Daoy (cell line): ENCODE measurements at regions not wholly inside any gene's neighbourhood (a gene's known extent, or its start where the extent isn't known, plus 50 kb on each side); places are given as distances from the start of the nearest gene placed in this dataset.
A peak's percentile ranks its signal among the peaks of the same experiment; 100 is the strongest.

Experiments used
- DNase-seq: peaks from one replicate; pipeline ENCODE4 v3.0.0-alpha.2; 2015; ENCODE audit warnings: low read depth

DNA sequence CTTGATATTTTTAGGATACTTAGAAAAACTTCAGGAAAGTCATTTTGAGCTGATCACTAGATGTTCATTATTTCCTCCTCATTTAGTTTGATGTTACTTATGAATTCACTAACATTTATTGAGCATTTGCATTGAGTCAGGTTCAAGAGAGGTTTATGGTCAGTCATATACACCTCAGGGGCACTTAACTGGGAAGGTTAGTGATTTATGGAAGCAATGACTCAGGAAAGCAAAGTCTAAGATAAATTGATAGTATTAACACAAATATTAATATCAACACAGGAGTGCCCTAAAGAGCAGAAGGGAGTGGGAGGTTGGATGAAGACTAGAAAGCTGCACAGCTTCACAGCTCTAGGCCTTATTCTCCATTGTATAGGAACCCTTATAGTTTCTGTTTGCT is 177.0 kb upstream of the TNFAIP3 start:
- DNase-seq: no peak

DNA sequence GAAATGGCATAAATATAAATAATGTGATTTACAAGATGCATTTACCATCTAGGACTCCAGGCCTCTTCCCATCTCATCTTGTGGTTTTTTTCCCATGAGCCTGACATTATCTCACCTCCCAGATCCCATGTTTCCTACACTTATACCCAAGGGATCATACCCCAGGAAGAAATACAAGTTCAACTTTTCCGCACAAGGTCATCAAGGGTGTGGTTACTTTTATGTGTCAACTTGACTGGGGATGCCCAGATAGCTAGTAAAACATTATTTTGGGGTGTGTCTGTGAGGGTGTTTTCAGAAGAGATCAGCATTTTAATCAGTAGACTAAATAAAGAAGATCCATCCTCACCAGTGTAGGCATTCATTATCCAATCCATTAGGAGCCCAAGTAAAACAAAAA is 176.3 kb upstream of the TNFAIP3 start:
- no peak for DNase-seq

DNA sequence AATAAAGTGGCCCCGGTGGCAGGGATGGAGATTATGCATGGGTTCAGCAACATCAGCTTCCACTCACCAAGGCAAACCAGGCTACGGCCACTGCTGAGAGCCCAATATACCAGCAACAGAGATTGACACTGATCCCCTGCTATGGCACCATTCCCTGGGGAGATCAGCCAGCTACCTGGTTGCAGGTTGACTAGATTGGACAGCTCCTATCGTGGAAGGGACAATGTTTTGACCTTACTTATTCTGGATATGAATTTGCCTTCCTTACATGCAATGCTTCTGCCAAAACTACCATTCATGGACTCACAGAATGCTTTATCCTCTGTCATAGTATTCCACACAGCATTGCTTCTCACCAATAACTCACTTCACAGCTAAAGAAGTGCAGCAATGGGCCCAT is 174.8 kb upstream of the TNFAIP3 start:
- no peak for DNase-seq

DNA sequence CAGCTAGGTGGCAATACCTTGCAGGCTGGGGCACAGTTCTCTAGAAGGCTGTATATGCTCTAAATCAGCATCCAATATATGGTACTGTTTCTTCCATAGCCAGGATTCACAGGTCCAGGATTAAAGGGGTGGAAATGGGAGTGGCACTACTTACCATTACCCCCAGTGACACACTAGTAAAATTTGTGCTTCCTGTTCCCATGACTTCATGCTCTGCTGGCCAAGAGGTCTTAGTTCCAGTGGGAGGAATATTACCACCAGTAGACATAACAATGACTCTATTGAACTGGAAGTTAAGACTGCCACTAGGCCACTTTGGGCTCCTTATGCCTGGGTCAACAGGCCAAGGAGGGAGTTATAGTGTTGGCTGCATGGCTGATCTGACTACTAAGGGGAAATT is 174.3 kb upstream of the TNFAIP3 start:
- peak; percentile 89 for DNase-seq

DNA sequence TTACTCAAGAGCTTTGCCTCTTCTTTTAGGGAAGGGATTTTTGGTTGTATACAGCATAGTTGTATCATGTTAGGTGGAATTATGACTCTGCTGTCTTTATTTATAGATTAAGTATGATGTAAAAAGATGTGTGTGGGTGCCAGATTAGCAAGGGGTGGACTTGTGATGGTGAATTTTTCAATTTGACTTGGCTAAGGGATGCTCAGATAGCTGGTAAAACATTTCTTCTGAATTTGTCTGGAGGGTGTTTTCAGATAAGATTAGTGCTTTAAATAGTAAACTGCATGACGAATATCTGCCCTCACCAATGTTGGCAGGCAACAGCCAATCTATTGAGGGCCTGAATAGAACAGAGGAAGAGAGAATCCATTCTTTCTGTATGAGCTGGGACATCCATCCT is 173.3 kb upstream of the TNFAIP3 start:
- peak; percentile 45 for DNase-seq

DNA sequence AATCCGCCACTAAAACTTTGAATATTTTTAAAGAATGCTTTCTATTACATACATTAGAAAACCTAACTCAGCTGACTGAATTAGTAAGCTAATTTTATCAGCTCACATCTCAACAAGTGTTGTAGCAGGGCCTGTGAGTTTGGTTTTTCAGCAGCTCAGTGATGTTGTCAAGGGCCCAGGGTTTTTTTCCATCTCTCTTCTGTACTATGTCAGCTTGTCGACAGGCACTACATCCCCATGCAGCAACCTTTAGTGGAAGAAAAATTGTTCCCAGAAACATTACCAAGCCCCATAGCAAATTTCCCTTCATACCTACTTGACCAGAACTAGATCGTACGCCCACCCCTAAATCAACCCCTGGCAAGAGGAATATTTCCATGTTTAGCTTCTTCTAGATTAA is 170.3 kb upstream of the TNFAIP3 start:
- DNase-seq: no peak

DNA sequence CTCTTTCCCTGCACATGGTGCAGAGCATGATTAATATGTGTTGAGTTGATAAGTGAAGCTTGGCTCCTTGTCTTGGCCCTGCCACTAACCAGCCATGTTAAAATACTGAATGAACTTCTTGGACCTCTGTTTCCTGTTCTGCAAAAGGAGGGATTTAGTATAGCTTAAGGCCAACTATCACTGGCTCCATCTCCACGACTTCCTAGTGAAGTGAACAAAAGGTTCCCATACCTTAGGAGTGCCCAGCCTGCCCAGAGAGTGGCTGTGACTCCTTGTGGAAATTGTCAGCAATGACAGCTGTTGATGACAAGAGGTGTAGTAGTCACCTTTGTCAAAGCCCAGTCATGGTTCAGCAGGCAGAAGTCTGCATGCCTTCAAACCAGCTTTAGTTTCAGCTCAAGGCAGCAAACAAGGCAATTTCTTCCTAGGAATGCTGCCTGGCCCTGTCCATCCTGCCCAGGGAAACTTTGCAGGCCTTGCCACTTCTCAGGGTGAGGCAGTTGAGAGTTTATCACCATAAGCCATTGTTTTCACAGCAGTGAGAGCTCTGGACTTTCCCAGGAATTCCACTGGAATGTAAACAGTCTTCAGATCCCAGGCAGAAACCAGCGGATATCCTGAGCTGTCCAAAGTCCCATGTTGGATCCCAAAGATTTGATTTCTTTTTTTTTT is 169.7 kb upstream of the TNFAIP3 start:
- DNase-seq: peak; percentile 88

DNA sequence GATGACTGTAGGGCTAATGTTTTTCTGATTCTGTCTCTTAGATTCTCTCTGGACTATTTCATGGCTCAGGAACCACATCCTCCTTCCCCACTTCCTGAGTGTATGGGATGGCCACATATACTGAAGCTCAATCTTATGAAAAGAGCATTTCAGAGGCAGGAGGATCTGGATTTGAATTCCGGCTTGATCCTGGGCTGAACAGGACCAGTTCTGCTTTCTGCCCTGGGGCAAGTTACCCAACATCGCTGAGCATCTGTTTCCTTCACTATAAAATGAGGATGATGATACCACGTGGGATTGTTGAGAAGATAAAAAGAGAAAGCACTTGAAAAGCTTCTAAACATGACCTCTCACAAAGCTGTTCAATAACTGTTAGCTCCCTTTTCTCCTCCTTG is 168.4 kb upstream of the TNFAIP3 start:
- DNase-seq: peak; percentile 44

DNA sequence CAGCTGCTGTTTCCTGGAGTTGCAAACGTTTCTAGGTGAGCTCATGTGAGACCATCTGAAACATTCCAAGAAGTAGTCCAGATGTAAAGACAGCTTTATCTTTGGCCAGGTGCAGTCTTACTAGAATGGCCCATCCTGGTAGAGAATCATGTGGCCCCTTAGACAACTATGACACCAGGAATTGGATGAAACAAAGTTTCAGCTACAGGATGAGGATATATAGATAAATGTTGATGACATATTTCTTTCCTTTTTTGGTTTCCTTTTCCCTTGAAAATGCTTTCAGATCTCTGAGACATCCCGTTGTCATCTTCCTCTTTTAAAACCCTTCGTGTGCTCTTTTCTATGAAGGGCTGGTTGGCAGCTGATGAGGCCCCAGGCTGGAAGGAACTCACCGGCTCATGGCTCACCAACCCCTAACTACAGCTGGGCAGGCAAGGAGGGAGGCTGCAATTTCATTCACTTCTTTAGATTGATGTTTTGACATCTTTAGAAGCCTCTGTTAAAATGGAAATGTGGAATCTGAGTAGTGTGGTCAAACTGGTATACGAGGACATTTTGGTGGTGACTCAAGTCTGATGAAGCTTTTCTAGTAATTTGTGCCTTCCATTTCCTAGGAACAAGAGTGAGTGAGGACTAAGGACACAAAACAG is 167.9 kb upstream of the TNFAIP3 start:
- peak; percentile 55 for DNase-seq

DNA sequence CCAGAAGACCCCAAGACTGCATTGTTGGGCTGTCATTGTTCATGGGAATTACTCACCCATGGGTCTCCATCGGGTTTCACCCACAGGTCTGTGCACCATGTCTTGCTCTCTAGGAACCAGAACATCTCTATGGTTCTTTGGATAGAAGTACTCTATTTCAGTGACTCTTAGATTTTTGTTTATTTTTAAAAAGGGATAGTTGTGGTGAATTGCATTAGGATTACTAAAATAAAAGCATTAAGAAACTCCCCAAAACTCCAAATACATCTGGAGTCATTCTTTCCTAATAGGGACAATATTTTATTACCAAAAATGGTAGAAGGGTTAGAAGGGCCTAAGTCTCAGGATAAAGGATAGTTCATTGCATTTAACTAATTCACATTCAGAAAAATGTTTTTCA is 166.9 kb upstream of the TNFAIP3 start:
- DNase-seq: no peak

DNA sequence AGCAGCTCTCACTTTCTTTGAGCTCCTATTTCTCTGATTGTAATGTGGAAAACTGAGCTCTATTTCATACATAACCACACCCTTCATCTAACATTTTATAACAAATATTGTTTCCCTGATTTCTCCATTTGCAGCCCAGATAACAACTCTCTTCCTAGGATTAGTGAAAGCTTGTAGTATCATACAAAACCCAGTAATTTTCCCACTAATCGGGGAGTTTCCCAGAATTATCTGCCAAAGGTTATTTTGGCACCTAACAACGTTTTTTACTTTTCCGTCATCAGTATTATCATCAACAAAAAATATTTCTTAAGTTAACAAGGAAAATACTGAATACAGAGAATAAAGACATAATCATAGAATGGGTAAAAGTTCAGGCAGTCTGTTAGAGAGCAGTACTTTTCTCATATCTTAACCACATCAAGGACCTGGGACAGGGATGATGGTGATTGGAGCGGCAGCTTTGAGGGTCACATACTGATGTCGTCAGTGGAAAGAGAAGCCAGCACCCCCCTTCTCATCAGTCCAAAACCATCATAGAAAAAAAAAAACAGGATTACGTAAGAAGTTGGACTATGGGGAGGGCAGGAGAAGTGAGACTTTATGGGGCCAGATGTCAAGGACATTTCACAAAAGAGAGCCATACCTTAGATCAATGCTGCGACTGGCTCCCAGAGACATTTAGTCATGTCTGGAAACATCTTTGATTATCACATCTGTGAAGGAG is 166.1 kb upstream of the TNFAIP3 start:
- no peak for DNase-seq

DNA sequence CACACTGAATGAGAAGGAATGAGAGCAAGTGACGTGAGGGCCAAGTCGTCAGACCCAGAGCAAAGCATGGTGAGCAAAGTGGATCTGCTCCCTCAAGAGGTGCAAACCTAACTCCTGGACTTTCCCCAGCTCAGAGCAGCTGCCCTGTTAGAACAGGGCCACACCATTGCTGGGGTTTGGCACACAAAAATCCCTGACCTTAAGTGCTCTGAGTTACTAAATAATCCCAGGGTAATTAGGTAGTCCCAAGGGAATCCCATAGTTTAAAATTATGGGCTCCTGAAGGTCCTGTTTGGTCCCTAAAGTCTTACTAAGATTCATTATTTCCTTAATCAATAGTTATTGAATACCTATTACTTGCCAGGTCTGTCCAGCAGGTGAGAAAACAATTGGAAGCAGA is 165.1 kb upstream of the TNFAIP3 start:
- DNase-seq: no peak

DNA sequence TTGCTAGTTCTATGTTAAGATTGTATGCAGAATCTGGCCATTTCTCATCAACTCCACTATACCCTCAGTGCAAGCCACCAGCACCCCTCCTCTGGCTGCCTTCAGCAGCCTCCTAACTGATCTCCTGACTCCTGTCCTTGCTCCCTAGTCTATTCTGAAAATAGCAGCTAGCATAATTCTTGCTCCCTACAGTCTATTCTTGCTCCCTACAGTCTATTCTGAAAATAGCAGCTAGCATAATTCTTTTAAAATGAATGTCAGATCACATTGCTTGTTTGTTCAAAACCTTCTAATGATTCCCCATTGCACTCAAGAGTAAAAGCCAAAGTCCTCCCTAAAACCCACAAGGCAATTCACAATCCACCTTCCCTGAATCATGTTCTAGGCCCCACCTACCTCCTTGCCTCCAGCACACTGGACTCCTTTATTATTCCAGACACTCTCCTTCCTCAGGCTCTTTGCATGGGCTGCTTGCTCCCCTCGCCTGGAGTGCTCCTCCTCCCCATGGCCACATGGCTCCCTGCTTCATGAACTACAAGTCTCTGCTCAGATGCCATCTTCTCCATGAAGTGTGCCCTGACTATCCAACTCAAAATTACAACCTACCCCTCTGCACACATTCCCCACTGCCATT is 164.2 kb upstream of the TNFAIP3 start:
- peak; percentile 30 for DNase-seq

DNA sequence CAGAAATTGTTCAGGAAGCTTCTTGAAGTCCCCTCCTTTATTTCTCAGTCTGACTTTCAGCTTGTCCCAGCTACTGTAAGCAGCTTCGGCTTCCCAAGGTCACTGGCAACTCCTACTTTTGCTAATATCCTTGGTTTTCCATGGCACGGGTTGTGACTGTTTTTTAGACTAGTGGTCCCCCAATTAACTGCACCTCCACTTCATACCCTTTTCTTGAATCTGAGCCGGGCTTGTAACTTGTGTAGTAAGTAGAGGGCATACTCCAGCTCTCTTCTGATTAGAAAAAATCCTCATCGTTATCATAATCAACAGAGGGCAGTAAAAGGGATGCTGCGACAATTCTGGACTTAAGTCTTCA is 162.3 kb upstream of the TNFAIP3 start:
- no peak for DNase-seq

DNA sequence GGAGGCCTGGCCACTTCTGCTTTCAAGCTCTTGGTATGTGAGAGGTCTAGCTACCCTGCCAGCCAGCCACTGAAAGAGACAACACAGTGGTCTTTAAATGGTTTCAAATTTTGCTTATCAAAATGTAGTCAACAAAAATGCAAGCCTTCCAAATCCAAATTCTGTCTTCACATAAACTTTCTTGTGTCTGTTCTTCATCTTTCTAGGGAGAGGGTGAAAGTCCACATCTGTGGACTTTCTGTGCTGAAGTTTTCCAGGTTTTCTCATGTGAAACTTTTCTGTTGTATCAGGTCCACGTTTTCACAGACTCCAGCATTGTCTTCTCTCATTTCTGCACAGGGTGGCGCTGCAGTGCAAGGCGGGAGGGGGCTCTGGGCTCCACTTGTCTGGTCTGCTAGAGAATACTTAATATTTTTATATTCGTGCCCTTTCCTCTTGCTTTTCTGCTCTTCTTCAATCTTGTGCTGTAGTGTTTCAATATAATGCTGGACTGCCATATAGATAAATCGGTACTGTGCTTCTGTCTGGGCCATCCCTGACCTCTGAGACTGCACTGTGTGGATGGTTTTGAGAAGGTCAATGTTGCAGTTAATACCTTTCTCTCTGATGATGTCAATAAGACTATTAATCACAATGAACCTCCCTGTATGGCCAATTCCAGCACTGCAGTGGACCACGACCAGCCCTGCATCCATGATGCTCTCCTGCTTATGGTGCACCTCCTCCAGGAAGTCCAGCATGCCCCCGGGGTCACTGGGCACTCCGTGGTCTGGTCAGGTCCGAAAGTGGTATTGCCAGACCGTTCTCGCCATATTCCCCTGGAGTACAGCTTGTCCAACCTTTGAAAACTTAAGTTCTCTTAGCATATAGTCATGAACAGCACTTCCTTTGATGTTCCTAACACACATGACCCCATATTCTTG is 161.6 kb upstream of the TNFAIP3 start:
- DNase-seq: peak; percentile 74

DNA sequence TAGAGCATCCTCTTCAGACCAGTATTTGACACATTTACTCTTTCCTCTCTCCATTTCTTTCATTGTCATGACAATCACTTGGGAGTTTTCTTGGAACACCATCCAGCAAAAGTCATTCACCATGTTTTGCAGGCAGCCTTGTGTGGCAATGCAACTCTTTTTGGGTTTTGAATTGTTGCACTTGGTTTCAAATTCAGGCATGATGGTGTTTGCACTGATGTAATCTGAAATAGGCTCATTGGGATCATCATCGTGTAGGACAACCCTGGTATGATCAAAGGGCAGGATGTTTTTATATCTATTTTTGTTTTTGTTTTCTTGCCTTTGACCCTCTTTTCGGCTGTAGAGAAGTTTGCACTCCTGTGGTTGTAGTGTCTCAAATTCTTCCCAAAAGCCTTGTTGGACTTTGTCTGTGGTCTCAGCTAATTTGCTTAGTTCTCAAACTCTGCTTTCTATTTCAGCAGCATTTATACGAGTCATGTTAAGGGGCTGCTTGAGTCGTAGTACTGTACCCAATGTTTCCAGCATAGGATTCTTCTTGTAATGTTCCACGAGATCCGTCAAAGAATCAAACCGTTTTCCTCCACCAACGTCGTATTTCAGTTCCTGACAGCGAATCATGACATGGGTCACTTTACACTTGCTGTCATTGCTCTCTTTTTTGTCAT is 160.8 kb upstream of the TNFAIP3 start:
- DNase-seq: no peak

DNA sequence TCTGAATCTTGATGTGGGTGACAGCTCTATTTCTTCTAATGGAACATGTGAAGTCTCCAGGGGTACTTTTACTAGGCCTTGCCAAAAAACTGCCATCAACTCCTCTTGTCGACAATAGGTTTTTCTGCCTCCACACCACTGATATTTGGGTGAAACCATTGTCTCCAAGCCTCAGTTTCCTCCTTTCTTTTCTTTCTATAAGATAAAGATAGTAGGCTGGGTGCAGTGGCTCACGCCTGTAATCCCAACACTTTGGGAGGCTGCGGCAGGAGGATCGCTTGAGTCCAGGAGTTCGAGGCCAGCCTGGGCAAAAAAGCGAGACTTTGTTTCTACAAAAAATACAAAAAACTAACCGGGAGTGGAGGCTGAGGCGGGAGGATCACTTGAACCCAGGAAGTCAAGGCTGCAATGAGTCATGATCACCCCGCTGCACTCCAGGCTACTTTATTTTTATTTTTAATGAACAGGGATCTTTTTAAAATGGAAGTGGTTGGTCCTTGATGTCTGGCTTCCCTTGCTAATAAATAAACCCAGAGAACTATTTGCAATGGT is 159.9 kb upstream of the TNFAIP3 start:
- DNase-seq: no peak

DNA sequence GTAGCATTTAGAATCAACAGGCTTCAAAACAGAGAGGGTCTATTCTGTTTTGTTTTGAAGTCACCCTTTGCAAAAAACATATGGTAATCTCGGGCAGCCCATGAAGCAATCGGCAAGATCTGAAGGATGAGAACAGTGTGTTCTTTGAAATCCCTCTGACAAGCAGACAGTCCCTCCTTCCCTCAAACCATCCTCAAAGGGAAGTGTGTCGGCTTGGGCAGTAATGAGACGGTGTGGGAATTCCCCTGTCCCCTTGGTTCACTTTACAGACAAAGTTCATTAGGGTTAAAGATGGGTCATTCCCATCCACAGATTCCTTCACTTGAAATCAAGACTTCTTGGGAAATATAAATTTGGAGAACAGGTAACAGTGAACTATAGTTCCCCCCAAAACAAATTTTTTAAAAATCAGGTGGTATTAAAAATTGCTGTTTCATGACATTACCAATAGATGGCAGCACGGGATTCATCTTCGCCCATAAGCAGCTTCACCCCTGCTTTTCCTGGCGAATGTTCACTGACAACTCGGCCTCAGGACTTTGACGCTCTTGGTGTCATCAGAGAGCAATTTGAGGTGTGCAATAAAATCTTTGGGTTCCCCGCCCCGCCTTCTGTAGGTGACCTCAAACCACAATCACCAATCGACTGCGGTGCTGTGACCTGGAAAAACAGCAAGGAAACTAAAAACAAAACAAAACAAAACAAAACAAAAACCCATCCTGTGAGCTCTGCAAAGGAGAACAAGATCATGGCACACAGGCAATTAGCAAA is 159.3 kb upstream of the TNFAIP3 start:
- peak; percentile 78 for DNase-seq

DNA sequence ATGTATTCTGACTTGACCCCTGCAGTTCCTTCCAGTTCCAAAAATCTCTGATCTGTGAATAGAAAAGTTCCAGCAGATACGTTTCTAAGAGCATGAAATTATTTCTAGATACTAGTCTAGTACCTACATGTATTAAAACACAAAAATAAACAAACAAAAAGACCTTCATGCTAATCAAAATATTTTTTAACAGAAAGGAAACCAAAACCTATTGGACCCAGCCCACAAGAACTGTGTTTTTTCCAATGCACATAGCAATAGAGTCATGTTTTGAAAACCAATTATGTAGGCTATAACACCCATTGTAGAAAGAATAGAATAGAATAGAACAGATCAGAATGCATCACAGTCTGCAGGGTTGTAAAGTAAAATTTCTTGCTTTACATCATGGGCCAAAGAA is 158.6 kb upstream of the TNFAIP3 start:
- no peak for DNase-seq
